GM18519 (cell line): ENCODE measurements at regions not wholly inside any gene's neighbourhood (a gene's known extent, or its start where the extent isn't known, plus 50 kb on each side); places are given as distances from the start of the nearest gene placed in this dataset.

Experiments
- ATAC-seq: cut with Tn5 transposase; IDR thresholded peaks from one replicate; pipeline ENCODE4 v1.9.1; 2021; ENCODE audit warnings: mild to moderate bottlenecking, moderate library complexity; ENCODE audit not compliant: unreplicated experiment, low FRiP score

DNA sequence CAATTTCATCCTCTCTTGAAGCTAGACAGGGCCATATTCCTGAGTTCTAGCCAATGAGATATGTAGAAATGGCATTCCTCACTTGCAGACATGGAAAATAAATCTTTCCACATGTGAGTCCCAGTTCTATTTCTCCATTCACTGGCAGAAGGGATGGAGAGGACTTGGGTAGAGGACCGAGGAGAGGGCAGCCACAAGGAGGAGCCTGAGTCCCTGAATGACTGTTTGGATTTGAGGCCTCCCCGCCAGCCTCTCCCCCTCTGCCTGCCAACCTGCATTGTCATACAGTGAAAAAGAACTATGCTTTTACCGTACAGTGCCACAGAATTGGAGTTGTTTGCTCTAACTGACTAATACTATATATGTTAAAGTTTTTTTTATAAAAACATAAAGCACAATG is 583.0 kb upstream of the WWC1 start:
- ATAC-seq: no peak

DNA sequence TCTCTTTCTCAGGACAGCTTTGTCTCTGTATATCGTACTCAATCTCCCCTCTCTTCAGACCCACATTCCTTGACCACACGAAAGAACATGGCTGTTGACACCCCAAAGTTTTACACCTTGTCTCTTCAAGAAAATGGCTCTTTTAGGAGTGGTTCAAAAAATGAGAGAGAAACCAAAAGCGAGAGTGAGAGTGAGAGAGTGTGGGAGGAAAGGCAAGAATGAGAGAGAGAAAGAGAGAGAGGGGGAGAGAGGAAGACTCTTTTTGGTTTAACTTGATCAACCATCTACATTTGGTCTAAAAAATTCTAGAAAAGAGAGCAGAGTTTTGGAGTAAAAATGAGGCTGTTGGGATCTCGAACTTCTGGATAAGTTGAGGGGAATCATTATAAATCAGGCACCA is 581.8 kb upstream of the WWC1 start:
- ATAC-seq: peak; percentile 77

GRCh38 chr5:167710444-167711073 is 580.9 kb upstream of the WWC1 start:
- ATAC-seq: no peak

DNA sequence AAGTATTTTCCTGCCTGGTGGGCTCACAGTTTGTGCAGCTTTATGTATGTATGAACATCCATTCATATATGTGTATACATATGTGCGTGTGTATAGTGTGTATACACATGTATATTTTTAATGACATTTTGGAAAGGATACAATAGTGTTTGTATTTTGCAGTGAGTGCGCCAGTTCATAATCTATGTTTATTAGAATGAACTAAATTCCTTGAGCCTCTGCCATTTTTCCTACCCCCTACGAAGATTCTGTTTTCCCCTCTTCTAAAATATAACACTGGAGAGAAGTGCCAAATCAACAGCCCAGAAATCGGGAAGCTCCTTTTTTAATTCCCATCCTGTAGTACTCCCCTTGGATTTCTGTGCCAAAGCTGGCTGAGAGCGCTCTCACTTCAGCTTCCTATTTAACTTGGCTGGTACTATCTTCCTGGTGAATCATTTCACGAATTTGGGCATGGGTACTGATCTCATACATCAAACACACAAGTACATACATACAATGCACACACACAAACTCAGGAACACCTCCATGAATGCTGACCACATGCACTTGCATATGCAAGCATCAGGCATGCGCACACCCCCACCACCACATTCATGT is 578.4 kb upstream of the WWC1 start:
- no peak for ATAC-seq

DNA sequence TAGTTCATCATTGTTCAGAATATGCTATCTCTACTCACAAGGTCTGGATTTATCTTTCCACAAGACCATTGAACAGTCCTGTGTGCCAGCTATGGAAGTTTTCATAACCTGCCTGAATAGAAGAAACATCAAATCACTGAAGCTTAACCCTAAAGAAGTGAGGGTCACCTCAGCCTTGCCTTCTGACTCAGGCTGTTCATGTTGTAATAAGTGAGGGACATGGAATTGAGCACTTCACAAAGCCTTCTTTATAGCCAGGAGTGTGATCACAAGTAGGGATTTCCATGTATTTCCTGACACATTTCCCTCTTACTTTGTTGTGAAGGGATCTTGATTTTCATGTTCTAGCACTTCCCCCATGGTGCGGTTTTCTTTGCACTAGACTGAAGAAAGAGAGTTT is 577.5 kb upstream of the WWC1 start:
- no peak for ATAC-seq

- ATAC-seq: no peak
These were observed 575.2 kb upstream of the WWC1 start for GRCh38 chr5:167716126-167716775.

DNA sequence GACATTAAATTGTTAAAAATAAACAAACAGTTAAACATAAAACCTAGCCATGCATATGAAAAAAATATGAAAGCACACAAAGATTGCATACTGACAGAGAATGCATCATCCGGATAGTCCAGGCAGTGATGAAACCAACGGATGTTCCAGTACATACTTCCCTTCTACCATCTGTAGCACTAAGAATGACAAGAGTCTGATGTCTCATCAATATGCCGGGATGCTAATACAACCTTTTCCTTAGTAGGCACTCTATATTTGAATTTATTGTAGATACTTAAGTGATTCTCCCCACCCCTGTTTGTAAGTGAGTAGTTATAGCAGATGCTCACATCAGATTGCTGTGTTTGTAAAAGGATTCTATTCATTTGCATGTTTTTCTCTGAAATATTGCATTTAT is 571.2 kb upstream of the WWC1 start:
- no peak for ATAC-seq

GRCh38 chr5:167720676-167721260 is 570.7 kb upstream of the WWC1 start:
- ATAC-seq: no peak

DNA sequence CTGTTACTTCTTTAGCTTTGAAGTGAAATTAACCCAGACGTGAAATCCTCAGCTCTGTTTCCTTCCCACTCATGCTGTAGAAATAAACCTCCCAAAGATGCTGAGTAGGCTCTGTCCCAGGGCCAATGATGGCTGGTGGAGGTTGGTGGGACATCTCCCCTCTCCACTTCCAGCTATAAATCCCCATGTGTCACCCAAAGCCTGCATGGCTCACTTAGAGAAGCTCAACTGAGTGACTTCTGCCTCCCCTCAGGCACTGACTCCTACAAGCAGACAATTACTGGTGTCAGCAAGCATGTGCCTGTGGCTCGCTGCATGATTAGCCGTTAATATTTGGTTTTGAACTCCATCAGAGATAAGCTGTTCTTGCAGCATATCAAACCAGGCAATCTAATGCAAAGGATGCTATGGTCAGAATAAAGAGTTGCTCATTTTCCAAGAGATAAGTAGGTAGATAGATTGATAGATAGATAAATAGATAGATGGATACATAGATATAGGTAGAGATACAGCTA is 569.5 kb upstream of the WWC1 start:
- no peak for ATAC-seq

DNA sequence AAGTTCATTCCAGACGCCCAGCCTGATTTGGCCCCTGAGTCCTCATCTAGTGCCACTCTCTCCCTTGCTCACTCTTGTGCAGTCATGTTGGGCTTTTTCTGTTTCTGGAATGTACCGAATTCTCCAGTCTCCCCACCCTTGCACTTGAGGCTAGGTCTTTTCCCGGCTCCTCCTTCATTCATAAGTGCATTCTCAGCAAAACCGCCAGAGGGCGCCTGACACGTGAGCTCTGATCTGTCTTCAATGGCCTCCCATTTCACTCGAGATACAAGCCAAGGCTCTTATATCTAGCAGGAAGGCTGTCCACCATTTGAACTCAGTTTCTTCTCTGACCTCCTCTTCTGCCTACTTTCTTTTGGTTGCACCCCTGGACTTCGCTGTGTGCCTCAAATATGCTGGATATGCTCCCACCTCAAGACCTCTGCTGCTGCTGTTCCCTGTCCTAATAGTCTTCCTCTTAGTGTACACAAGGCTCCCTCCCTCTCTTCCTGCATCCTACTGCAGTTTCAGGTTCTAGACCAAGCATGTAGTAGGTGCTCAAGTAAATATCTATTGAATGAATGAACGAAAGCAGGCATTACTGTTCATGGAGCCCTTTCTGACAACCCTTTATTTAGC is 568.1 kb upstream of the WWC1 start:
- peak; percentile 98 for ATAC-seq

GRCh38 chr5:167725264-167725663 is 566.2 kb upstream of the WWC1 start:
- ATAC-seq: no peak

DNA sequence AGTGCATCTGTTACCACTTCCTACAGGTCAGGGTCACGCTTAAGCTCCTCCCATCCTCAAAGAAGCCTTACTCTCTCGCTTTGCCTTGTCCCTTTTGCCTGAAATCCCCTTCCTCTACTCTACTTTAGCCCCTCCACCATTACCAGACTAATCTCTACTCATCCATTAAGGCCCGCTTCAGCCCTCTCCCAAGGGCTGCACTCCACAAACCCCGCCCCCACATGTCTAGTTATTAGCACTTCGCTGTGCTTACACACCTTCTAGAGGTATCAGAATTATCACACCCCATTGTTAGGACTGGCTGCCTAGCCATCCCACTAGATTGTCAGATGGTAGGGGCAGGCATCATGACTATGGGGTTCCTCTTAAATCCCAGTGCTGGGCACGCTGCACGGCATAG is 565.7 kb upstream of the WWC1 start:
- no peak for ATAC-seq

DNA sequence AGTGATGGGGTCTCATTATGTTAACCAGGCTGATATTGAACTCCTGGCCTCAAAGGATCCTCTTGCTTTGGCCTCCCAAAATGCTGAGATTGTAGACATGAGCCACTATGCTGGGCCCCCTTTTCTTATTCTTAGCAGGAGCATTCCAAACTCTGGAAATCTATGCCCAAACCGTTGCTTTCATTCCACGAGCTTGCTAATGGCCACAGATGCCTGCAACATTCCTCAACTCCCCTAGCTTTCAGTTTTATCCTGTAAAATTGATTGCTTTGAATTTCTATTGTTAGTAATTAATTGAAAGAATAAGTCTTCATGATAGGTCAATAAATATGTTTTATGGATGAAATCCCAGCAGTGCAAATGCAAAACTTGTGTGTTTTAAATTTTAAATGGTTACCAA is 564.8 kb upstream of the WWC1 start:
- no peak for ATAC-seq

- ATAC-seq: no peak
These were observed 561.3 kb upstream of the WWC1 start for GRCh38 chr5:167730121-167730520.

GRCh38 chr5:167730656-167731055 is 560.8 kb upstream of the WWC1 start:
- no peak for ATAC-seq

- ATAC-seq: no peak
These were observed 559.5 kb upstream of the WWC1 start for GRCh38 chr5:167731951-167732350.

DNA sequence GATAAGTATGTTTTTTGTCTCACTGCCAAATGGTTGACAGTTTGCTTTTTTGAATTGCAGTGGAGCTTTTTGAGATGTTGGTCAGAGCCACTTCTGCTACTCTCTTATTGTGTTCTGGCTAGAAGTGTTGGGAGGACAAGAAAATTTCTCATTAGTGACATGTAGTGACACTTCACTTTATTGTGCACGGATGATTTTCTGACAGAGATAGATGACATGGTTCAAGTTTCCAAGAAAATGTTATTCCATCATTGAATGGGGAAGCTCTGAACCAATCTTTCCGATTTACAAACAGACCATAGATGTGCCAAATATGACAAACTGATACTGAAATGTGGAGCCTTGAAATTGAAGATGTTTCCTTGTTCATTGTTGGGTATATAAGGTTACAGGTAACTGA is 558.9 kb upstream of the WWC1 start:
- no peak for ATAC-seq

GRCh38 chr5:167736992-167737391 is 554.5 kb upstream of the WWC1 start:
- ATAC-seq: no peak

- no peak for ATAC-seq
These were observed 547.6 kb upstream of the WWC1 start for GRCh38 chr5:167743695-167744464.

DNA sequence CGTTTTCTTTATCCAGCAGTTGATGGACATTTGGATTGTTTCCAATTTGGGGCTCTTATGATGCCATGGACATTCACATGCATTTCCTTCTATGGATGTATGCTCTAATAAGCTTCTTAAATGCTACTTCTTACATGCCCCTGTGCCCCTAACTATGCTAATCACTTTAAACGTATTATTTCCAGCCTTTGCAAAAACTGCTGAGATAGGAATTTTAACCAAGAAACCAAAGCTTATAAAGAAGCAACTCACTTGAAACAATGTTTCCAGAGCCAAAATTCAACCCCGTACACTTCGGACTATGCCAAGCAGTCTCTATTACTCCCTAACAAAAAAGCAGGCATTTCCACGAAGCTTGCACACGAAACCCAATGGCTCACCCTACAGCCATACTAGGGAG is 545.6 kb upstream of the WWC1 start:
- no peak for ATAC-seq
